HG03280 (cell line): ENCODE measurements at regions not wholly inside any gene's neighbourhood (a gene's known extent, or its start where the extent isn't known, plus 50 kb on each side); places are given as distances from the start of the nearest gene placed in this dataset.

Experiments used
- ATAC-seq: cut with Tn5 transposase; IDR thresholded peaks from one replicate; pipeline ENCODE4 v1.9.1; 2021; ENCODE audit warnings: mild to moderate bottlenecking, moderate library complexity; ENCODE audit not compliant: unreplicated experiment

DNA sequence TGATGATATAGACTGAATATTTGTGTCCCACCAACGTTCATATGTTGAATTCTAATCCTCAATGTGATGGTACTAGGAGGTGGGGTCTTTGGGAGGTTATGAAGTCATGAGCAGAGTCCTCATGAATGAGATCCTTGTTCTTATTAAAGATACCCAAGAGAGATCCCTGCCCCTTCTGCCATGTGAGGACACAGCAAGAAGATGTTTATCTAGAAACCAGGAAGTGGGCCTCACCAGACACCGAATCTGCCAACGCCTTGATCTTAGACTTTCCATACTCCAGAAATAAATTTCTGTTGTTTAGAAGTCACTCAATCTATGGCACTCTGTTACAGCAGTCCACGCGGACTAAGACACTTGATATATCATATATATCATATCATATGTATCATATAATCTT is 67.7 kb upstream of the GCM1 start:
- ATAC-seq = no peak

- ATAC-seq = no peak
Observed at GRCh38 chr6:53214172-53214571, 65.5 kb upstream of the GCM1 start.

DNA sequence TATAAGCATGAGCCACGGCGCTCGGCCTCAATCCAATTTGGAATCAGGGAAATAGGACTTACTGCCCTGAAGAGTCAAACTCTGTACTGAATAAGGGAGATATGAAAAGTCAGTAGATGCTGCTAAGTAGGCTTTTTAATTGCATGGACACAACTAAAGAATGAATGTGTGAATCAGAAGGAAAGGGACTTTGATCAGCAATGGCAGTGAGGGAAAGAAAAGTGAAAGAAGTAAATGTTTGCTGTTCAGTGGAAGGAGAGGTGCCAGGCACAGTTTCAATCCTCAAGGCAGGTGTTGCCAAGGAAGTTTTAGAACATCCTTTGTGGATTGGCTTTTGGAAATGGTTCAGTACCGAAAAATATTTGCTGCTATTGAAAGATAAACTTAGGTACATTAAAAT is 62.2 kb upstream of the GCM1 start:
- no peak for ATAC-seq

DNA sequence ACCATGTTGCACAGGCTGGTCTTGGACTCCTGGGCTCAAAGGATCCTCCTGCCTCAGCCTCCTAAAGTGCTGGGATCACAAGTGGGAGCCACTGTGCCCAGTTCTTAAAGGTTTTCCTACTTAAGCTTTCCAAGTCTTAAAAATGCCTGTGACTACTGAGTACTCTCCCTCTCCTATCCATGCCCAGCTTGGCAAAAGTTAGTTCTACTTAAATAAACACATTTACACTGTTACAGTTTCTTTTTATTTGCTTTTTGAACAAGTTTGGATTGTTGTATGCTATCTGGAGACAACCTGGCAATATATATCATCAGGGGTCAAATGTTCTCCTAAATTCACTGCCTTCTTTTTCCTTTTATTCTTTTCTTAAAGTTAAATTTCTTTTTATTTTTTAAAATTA is 61.0 kb upstream of the GCM1 start:
- no peak for ATAC-seq

GRCh38 chr6:53205778-53206177 is 57.1 kb upstream of the GCM1 start:
- ATAC-seq = no peak

GRCh38 chr6:53203483-53203882 is 54.8 kb upstream of the GCM1 start:
- ATAC-seq = no peak

GRCh38 chr6:53202052-53202451 is 53.4 kb upstream of the GCM1 start:
- ATAC-seq = no peak

DNA sequence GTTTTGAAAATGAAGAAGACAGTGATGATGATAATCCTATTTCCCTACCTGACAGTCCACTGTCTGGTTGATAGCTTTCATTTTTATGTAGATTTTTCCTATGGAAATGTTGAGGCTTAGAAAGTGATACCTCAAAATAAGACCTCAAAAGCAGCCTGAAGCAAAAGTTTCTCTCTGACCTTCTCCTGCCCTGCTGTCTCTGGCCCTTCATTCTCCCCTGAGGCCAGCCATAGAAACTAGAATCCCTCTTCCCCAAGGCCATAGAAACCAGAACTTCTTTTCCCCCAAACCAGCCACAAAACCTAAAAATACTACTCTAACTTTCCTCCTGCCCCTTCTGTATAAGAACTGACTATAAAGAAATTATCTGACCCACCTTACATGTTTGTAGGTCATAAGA is 52.6 kb upstream of the GCM1 start:
- no peak for ATAC-seq

DNA sequence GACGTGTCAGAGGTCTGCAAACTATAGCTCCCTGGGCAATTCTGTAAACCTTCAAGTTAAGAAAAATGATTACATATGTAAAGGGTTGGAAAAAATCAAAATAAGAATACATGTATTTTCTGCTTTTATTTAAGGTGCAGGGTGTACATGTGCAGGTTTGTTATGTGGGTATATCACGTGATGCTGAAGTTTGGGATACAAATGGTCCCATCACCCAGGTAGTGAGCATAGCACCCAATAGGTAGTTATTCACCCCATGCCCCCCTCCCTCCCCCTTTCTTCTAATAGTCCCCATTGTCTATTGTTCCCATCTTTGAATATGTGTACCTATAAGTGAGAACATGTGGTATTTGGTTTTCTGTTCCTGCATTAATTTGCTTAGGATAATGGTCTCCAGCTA is 51.1 kb upstream of the GCM1 start:
- no peak for ATAC-seq

DNA sequence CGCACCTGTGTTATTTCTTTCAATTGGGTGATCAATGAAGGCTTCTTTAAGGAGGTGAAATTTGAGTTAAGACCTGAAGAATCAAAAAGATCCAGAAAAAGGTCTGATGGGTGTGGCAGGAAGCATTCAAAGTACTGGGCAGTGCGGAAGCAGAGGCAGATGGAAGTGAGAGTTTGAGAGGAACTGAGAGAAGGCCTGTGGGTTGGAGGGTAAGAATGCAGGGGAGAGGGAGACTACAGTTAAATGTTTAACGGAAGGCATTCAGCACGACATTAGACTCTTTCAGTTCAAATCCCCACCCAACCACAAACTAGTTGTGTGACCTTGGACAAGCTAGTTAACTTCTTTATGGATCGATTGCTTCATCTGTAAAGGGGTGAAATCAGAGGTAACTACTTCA is 50.5 kb upstream of the GCM1 start:
- peak; percentile 87 for ATAC-seq
